Neural cell (in vitro differentiated cells): ENCODE measurements at regions not wholly inside any gene's neighbourhood (a gene's known extent, or its start where the extent isn't known, plus 50 kb on each side); places are given as distances from the start of the nearest gene placed in this dataset.

ENCODE experiments used
- H2AFZ ChIP-seq: fragments of 200-600, 300-800 bp; sonication (generic), shearing (Covaris generic); 2 replicates; pipeline ENCODE4 v1.6.0; 2014; ENCODE audit warnings: low read depth, mild to moderate bottlenecking, antibody characterized with exemption, low read length, moderate library complexity
- H3F3A ChIP-seq: fragments of 200-600 bp; shearing (Covaris generic); 2 replicates; pipeline ENCODE4 v1.6.1; 2016; ENCODE audit warnings: mild to moderate bottlenecking, moderate library complexity, mixed read lengths, antibody characterized with exemption, low read length; ENCODE audit not compliant: insufficient read depth, poor library complexity, severe bottlenecking
- H3K27ac ChIP-seq: fragments of 200-600, 300-800 bp; sonication (generic), shearing (Covaris generic); 2 replicates; pipeline ENCODE4 v1.5.1; 2014; ENCODE audit warnings: mild to moderate bottlenecking, low read length, moderate library complexity
- H3K27me3 ChIP-seq: fragments of 300-800, 200-600 bp; sonication (generic), shearing (Covaris generic); 2 replicates; pipeline ENCODE4 v1.6.0; 2014; ENCODE audit warnings: mild to moderate bottlenecking, low read depth, low read length, moderate library complexity; ENCODE audit not compliant: insufficient read depth
- H3K36me3 ChIP-seq: fragments of 300-800, 200-600 bp; sonication (generic), shearing (Covaris generic); 2 replicates; pipeline ENCODE4 v1.5.1; 2014; ENCODE audit warnings: mild to moderate bottlenecking, antibody characterized with exemption, low read length, moderate library complexity; ENCODE audit not compliant: insufficient read depth
- H3K4me2 ChIP-seq: fragments of 300-800, 200-600 bp; sonication (generic), shearing (Covaris generic); 2 replicates; pipeline ENCODE4 v1.6.0; 2014; ENCODE audit warnings: mild to moderate bottlenecking, low read length
- H3K4me3 ChIP-seq: fragments of 300-800, 200-600 bp; sonication (generic), shearing (Covaris generic); 2 replicates; pipeline ENCODE4 v1.5.1; 2014; ENCODE audit warnings: mild to moderate bottlenecking, low read length, moderate library complexity
- H3K79me2 ChIP-seq: fragments of 200-600 bp; shearing (Covaris generic); replicated peaks from 2 replicates; pipeline ENCODE4 v1.6.0; 2014; ENCODE audit warnings: mild to moderate bottlenecking, low read length, moderate library complexity; ENCODE audit not compliant: insufficient read depth
- H3K9ac ChIP-seq: fragments of 300-800, 200-600 bp; sonication (generic), shearing (Covaris generic); 2 replicates; pipeline ENCODE4 v1.6.1; 2016; ENCODE audit warnings: mild to moderate bottlenecking, low read length, mixed read lengths
- H3K9me2 ChIP-seq: fragments of 200-600 bp; shearing (Covaris generic); 2 replicates; pipeline ENCODE4 v1.6.1; 2016; ENCODE audit warnings: mild to moderate bottlenecking, low read length, mixed read lengths; ENCODE audit not compliant: insufficient read depth
- H3K9me3 ChIP-seq: fragments of 200-600, 300-800 bp; sonication (generic), shearing (Covaris generic); 2 replicates; pipeline ENCODE4 v1.6.1; 2016; ENCODE audit warnings: mild to moderate bottlenecking, mixed run types, low read length, moderate library complexity, mixed read lengths
- H4K20me1 ChIP-seq: fragments of 200-600 bp; shearing (Covaris generic); 2 replicates; pipeline ENCODE4 v1.6.1; 2016; ENCODE audit warnings: mild to moderate bottlenecking, mixed run types; ENCODE audit not compliant: insufficient read depth
- EP300 ChIP-seq: fragments of 450-650 bp; conservative IDR thresholded peaks from 2 replicates; pipeline ENCODE4 v1.6.1; 2014; ENCODE audit warnings: antibody characterized with exemption, mild to moderate bottlenecking, moderate library complexity; ENCODE audit not compliant: poor library complexity, severe bottlenecking
- EZH2 ChIP-seq: fragments of 200-600, 300-800 bp; shearing (Covaris generic), sonication (generic); IDR thresholded peaks from 2 replicates; pipeline ENCODE4 v1.6.1; 2014; ENCODE audit warnings: antibody characterized with exemption, low read length, borderline replicate concordance, mild to moderate bottlenecking; ENCODE audit not compliant: insufficient read depth, poor library complexity, severe bottlenecking
- MXI1 ChIP-seq: fragments of 450-650 bp; conservative IDR thresholded peaks from 2 replicates; pipeline ENCODE4 v1.6.1; 2014; ENCODE audit warnings: antibody characterized with exemption, mild to moderate bottlenecking; ENCODE audit not compliant: poor library complexity, severe bottlenecking
- POLR2AphosphoS5 ChIP-seq: IDR thresholded peaks from 2 replicates; pipeline ENCODE4 v1.6.1; 2012
- RAD21 ChIP-seq: fragments of 450-650 bp; conservative IDR thresholded peaks from 2 replicates; pipeline ENCODE4 v1.6.1; 2014; ENCODE audit warnings: antibody characterized with exemption, mild to moderate bottlenecking, moderate library complexity
- SMC3 ChIP-seq: fragments of 450-650 bp; conservative IDR thresholded peaks from 2 replicates; pipeline ENCODE4 v1.6.1; 2014; ENCODE audit warnings: antibody characterized with exemption, mild to moderate bottlenecking, moderate library complexity; ENCODE audit not compliant: poor library complexity
- TAF1 ChIP-seq: IDR thresholded peaks from 2 replicates; pipeline ENCODE4 v1.6.1; 2012; ENCODE audit warnings: low read depth
- TF ChIP-seq, protein P1 (sequence below): IDR thresholded peaks from 2 replicates; pipeline ENCODE4 v1.6.1; 2012; ENCODE audit warnings: borderline replicate concordance
- TF ChIP-seq, protein P2 (sequence below): fragments of 450-650 bp; IDR thresholded peaks from 2 replicates; pipeline ENCODE4 v1.5.1; 2014; ENCODE audit warnings: antibody characterized with exemption, mild to moderate bottlenecking, moderate library complexity; ENCODE audit not compliant: poor library complexity, severe bottlenecking

DNA sequence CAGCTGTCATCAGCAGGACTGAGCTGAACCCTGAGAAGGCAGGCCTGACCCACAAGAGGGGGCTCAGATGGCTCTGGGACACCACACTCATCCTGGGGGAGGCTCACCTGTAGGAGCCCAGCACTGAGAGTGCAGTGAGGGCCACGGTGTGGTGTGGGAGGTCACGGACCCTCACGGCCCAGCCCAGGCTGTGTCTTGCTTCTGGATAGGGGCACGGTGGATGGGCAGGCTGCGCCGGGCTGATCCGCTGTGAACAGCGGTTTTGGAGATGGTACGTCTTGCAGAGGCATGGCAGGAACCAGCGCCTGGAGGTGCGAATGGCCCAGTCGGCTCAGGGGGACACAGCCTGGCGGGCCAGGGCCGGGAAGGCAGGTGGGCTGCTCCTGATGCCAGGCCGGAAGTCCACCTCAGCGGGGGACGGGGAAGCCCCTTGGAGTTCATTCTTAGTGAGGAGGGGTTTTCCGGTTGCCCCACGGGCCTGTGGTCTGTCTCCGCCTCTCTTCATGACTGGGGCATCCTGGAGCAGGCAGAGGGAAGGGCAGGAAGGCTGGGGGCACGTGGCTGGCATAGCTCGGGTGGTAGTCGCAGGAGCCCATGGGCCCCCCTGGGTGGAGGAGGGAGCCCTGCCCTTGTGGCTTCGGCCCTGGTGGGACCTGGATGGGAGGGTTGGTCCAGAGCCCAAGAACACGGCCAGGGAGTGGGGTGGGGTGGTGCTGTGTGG lies 112.5 kb downstream of the UNCX start:
- no peak overlapping the region for H3K4me3 ChIP-seq
- no peaks in the 10 kb centered on the region for H3K79me2 ChIP-seq
- H3K4me2 ChIP-seq, result no peak overlapping the region
- H3K36me3 ChIP-seq, result no peaks in the 10 kb centered on the region
- H4K20me1 ChIP-seq, result no peaks in the 10 kb centered on the region
- no peaks in the 10 kb centered on the region for H3K27me3 ChIP-seq
- H3K27ac ChIP-seq, result no peak overlapping the region
- no peak for TF ChIP-seq RAD21
- no peak for TF ChIP-seq MXI1
- no peak for TF ChIP-seq EP300
- TF ChIP-seq POLR2AphosphoS5, result no peak
- H3K9me3 ChIP-seq, result no peaks in the 10 kb centered on the region
- H3F3A ChIP-seq, result no peaks in the 10 kb centered on the region
- no peak overlapping the region for H3K9ac ChIP-seq
- H2AFZ ChIP-seq, result no peak overlapping the region
- no peaks in the 10 kb centered on the region for H3K9me2 ChIP-seq

DNA sequence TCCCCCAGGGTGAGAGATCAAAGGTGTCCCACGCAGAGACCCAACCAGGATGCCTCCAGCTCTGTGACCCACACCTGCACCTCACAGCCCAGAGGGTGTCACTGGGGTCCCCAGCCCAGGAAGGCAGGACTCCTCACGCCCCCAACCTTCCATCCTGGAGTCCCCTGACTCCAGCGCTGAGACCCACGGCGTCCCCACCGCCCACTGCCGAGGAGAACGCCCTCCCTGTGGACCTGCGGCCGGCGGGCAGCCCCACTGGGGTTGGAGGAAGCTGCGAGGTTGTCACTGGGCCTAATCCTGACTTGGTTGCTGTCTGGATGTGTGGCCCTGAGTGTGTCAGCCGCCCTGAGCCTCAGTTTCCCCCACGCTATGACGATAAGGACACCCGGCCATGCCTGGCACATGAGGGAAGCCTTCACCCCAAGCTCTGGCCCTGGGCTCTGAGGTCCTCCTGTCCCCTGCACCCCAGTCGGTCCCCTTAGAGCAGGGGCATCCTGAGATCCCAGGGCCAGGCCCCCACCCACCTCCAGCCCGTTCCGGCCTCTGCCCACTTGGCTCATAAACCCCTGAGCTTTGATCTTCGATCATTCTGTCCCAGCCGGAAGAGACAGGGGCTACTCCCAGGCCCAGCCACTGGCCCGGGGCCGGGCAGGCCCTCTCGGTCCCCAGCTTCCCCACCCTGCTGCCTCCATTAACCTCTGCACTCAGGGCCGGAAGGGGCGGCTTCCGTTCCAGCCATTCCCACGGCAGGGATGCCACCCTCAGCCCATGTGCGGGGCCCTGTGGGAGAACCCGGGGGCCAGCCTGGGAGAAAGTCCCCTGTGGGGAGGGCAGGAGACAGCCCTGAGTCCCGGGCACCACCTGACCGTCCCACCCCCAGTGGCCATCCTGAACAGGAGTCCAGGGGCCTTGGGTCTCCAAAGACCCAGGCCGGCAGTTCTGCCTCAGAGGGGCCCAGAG lies 113.2 kb downstream of the MICALL2 start:
- TF ChIP-seq EZH2, result no peak
- no peak for TF ChIP-seq MXI1
- TF ChIP-seq SMC3, result no peak
- TF ChIP-seq TAF1, result no peak
- TF ChIP-seq, protein P1, sequence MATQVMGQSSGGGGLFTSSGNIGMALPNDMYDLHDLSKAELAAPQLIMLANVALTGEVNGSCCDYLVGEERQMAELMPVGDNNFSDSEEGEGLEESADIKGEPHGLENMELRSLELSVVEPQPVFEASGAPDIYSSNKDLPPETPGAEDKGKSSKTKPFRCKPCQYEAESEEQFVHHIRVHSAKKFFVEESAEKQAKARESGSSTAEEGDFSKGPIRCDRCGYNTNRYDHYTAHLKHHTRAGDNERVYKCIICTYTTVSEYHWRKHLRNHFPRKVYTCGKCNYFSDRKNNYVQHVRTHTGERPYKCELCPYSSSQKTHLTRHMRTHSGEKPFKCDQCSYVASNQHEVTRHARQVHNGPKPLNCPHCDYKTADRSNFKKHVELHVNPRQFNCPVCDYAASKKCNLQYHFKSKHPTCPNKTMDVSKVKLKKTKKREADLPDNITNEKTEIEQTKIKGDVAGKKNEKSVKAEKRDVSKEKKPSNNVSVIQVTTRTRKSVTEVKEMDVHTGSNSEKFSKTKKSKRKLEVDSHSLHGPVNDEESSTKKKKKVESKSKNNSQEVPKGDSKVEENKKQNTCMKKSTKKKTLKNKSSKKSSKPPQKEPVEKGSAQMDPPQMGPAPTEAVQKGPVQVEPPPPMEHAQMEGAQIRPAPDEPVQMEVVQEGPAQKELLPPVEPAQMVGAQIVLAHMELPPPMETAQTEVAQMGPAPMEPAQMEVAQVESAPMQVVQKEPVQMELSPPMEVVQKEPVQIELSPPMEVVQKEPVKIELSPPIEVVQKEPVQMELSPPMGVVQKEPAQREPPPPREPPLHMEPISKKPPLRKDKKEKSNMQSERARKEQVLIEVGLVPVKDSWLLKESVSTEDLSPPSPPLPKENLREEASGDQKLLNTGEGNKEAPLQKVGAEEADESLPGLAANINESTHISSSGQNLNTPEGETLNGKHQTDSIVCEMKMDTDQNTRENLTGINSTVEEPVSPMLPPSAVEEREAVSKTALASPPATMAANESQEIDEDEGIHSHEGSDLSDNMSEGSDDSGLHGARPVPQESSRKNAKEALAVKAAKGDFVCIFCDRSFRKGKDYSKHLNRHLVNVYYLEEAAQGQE, result no peak
- no peak for TF ChIP-seq POLR2AphosphoS5
- no peak for TF ChIP-seq EP300
- no peak for TF ChIP-seq RAD21
- TF ChIP-seq, protein P2, sequence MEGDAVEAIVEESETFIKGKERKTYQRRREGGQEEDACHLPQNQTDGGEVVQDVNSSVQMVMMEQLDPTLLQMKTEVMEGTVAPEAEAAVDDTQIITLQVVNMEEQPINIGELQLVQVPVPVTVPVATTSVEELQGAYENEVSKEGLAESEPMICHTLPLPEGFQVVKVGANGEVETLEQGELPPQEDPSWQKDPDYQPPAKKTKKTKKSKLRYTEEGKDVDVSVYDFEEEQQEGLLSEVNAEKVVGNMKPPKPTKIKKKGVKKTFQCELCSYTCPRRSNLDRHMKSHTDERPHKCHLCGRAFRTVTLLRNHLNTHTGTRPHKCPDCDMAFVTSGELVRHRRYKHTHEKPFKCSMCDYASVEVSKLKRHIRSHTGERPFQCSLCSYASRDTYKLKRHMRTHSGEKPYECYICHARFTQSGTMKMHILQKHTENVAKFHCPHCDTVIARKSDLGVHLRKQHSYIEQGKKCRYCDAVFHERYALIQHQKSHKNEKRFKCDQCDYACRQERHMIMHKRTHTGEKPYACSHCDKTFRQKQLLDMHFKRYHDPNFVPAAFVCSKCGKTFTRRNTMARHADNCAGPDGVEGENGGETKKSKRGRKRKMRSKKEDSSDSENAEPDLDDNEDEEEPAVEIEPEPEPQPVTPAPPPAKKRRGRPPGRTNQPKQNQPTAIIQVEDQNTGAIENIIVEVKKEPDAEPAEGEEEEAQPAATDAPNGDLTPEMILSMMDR, result no peak
- H3K4me2 ChIP-seq, result no peak overlapping the region
- no peak overlapping the region for H3K27ac ChIP-seq
- no peak overlapping the region for H2AFZ ChIP-seq
- no peaks in the 10 kb centered on the region for H3K9me2 ChIP-seq
- no peaks in the 10 kb centered on the region for H4K20me1 ChIP-seq
- H3K79me2 ChIP-seq, result no peaks in the 10 kb centered on the region
- H3K9ac ChIP-seq, result no peak overlapping the region
- H3K4me3 ChIP-seq, result no peak overlapping the region
- no peaks in the 10 kb centered on the region for H3K36me3 ChIP-seq
- H3K27me3 ChIP-seq, result no peaks in the 10 kb centered on the region
- no peaks in the 10 kb centered on the region for H3K9me3 ChIP-seq
- H3F3A ChIP-seq, result no peaks in the 10 kb centered on the region
